Neural progenitor cell (in vitro differentiated cells): ENCODE measurements at regions not wholly inside any gene's neighbourhood (a gene's known extent, or its start where the extent isn't known, plus 50 kb on each side); places are given as distances from the start of the nearest gene placed in this dataset.

Experiments
- DNase-seq: peaks from one replicate; pipeline ENCODE4 v3.0.0-alpha.2; 2016; ENCODE audit warnings: low spot score
- H2AFZ ChIP-seq: fragments of 200-600 bp; sonication (generic); replicated peaks from 2 replicates; pipeline ENCODE4 v1.6.1; 2016; ENCODE audit warnings: antibody characterized with exemption
- H3F3A ChIP-seq: fragments of 200-600 bp; sonication (generic); 2 replicates; pipeline ENCODE4 v1.6.1; 2016; ENCODE audit warnings: antibody characterized with exemption, low read depth
- H3K27ac ChIP-seq: fragments of 200-600 bp; sonication (generic); 2 replicates; pipeline ENCODE4 v1.5.1; 2016; ENCODE audit warnings: mild to moderate bottlenecking
- H3K27me3 ChIP-seq: fragments of 200-600 bp; sonication (generic); 2 replicates; pipeline ENCODE4 v1.6.1; 2016; ENCODE audit warnings: mild to moderate bottlenecking, moderate library complexity
- H3K36me3 ChIP-seq: fragments of 200-600 bp; sonication (generic); 2 replicates; pipeline ENCODE4 v1.5.1; 2016
- H3K4me1 ChIP-seq: fragments of 200-600 bp; sonication (generic); 2 replicates; pipeline ENCODE4 v1.6.1; 2016; ENCODE audit warnings: mixed run types
- H3K4me2 ChIP-seq: fragments of 200-600 bp; sonication (generic); 2 replicates; pipeline ENCODE4 v1.6.1; 2016
- H3K4me3 ChIP-seq: fragments of 200-600 bp; sonication (generic); 2 replicates; pipeline ENCODE4 v1.5.1; 2016
- H3K79me2 ChIP-seq: fragments of 200-600 bp; sonication (generic); 2 replicates; pipeline ENCODE4 v1.6.1; 2016; ENCODE audit warnings: low read depth
- H3K9ac ChIP-seq: fragments of 200-600 bp; sonication (generic); 2 replicates; pipeline ENCODE4 v1.6.1; 2016
- H3K9me3 ChIP-seq: fragments of 200-600 bp; sonication (generic); 2 replicates; pipeline ENCODE4 v1.5.1; 2016; ENCODE audit warnings: low read depth
- H4K20me1 ChIP-seq: fragments of 200-600 bp; sonication (generic); 2 replicates; pipeline ENCODE4 v1.6.1; 2016; ENCODE audit warnings: low read depth
- H3K27ac Mint-ChIP-seq: 3 replicates; pipeline ENCODE4 v1.8.0; 2021; ENCODE audit warnings: mixed read lengths
- H3K27me3 Mint-ChIP-seq: 2 replicates; pipeline ENCODE4 v1.8.0; 2022; ENCODE audit warnings: low read depth, mild to moderate bottlenecking, inconsistent platforms, moderate library complexity, mixed read lengths; ENCODE audit not compliant: insufficient read depth
- H3K36me3 Mint-ChIP-seq: 3 replicates; pipeline ENCODE4 v1.8.0; 2021; ENCODE audit warnings: mixed read lengths
- H3K4me1 Mint-ChIP-seq: 3 replicates; pipeline ENCODE4 v1.8.0; 2021; ENCODE audit warnings: mixed read lengths
- H3K4me3 Mint-ChIP-seq: 3 replicates; pipeline ENCODE4 v1.8.0; 2021; ENCODE audit warnings: mild to moderate bottlenecking, moderate library complexity, mixed read lengths
- H3K9me3 Mint-ChIP-seq: 3 replicates; pipeline ENCODE4 v1.8.0; 2020; ENCODE audit warnings: mixed read lengths
- CTCF ChIP-seq: fragments of 200-600 bp; sonication (generic); IDR thresholded peaks from 2 replicates; pipeline ENCODE4 v1.5.1; 2017; ENCODE audit warnings: antibody characterized with exemption, mild to moderate bottlenecking
- EZH2 ChIP-seq: fragments of 200-600 bp; sonication (generic); IDR thresholded peaks from 2 replicates; pipeline ENCODE4 v1.6.1; 2017; ENCODE audit warnings: antibody characterized with exemption, mild to moderate bottlenecking, moderate library complexity
- EZH2phosphoT487 ChIP-seq: fragments of 200-600 bp; sonication (generic); IDR thresholded peaks from 2 replicates; pipeline ENCODE4 v1.6.1; 2017; ENCODE audit warnings: antibody characterized with exemption

DNA sequence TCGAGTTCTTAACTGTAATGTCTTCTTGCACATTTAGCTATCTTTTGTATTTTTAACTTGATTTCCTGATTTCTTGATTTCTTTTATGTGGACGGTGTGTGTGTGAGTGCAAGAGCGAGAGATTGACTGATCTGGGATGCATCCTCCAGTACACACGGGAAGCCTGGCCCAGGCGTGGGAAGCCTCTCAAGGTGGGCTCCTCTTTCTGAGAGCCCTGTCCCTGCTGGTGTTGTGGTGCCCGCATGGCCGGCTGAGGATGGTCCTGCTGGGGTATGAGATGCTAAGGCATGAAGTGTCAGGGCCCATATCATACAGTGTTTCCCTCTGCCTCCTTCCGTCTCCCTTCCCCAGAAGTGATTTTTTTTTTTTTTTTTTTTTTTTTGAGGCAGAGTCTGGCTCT lies 130.8 kb upstream of the TCERG1L start:
- Histone ChIP-seq H3K4me2 (no peak overlapping the region), H3K4me3 (no peak overlapping the region), H3K4me1 (peaks cover 10% of the 10 kb centered on the region), H3F3A (no peaks in the 10 kb centered on the region), H4K20me1 (no peaks in the 10 kb centered on the region), H2AFZ (no peak overlapping the region), H3K9ac (no peak overlapping the region), H3K27me3 (no peaks in the 10 kb centered on the region), H3K27ac (no peak overlapping the region), H3K9me3 (no peaks in the 10 kb centered on the region), H3K36me3 (no peaks in the 10 kb centered on the region), H3K79me2 (no peaks in the 10 kb centered on the region)
- no peak overlapping the region for H3K4me3 Mint-ChIP-seq
- peaks cover 11% of the 10 kb centered on the region for H3K27me3 Mint-ChIP-seq
- H3K4me1 Mint-ChIP-seq = no peaks in the 10 kb centered on the region
- no peaks in the 10 kb centered on the region for H3K9me3 Mint-ChIP-seq
- no peaks in the 10 kb centered on the region for H3K36me3 Mint-ChIP-seq
- no peak overlapping the region for H3K27ac Mint-ChIP-seq
- TF ChIP-seq EZH2 (no peak), CTCF (no peak), EZH2phosphoT487 (no peak)
- DNase-seq = no peak

DNA sequence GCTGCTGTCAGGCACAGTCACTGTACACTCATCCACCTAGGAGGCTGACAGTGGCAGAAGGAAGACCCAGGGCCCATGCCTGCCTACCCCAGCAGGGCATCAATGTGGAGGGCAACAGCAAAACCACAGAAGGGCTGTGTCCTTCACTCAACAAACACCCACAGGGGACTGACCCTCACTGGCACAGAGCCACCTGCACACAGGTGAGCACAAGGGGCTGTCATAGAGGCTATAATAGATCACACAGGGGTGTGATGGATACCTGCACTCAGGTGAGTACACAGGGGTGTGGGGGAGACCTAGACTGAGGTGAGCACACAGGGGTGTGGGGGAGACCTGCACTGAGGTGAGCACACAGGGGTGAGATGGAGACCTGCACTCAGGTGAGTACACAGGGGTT lies 132.8 kb upstream of the TCERG1L start:
- H3K9me3 Mint-ChIP-seq = no peaks in the 10 kb centered on the region

GRCh38 chr10:131444862-131445461 lies 133.4 kb upstream of the TCERG1L start:
- Mint-ChIP-seq H3K4me1 (no peaks in the 10 kb centered on the region), H3K4me3 (no peak overlapping the region), H3K36me3 (no peaks in the 10 kb centered on the region), H3K27me3 (peaks cover 11% of the 10 kb centered on the region), H3K9me3 (no peaks in the 10 kb centered on the region), H3K27ac (no peak overlapping the region)
- no peak for DNase-seq
- no peak overlapping the region for H3K4me2 ChIP-seq
- H4K20me1 ChIP-seq = no peaks in the 10 kb centered on the region
- H3K27me3 ChIP-seq = no peaks in the 10 kb centered on the region
- H3F3A ChIP-seq = no peaks in the 10 kb centered on the region
- no peak for TF ChIP-seq EZH2
- no peak for TF ChIP-seq CTCF
- no peak overlapping the region for H3K4me3 ChIP-seq
- no peak overlapping the region for H2AFZ ChIP-seq
- H3K4me1 ChIP-seq = no peaks in the 10 kb centered on the region
- no peaks in the 10 kb centered on the region for H3K9me3 ChIP-seq
- no peaks in the 10 kb centered on the region for H3K79me2 ChIP-seq
- no peak overlapping the region for H3K27ac ChIP-seq
- no peak overlapping the region for H3K9ac ChIP-seq
- no peaks in the 10 kb centered on the region for H3K36me3 ChIP-seq

More for the DNA sequence above, 132.8 kb upstream of the TCERG1L start:
- Mint-ChIP-seq H3K27ac (no peak overlapping the region), H3K4me3 (no peak overlapping the region), H3K27me3 (peaks cover 11% of the 10 kb centered on the region), H3K36me3 (no peaks in the 10 kb centered on the region), H3K4me1 (no peaks in the 10 kb centered on the region)
- no peak for DNase-seq
- no peaks in the 10 kb centered on the region for H3F3A ChIP-seq
- no peak for TF ChIP-seq EZH2
- no peak for TF ChIP-seq CTCF
- TF ChIP-seq EZH2phosphoT487 = no peak
- H3K4me3 ChIP-seq = no peak overlapping the region
- H3K4me2 ChIP-seq = no peak overlapping the region
- H3K79me2 ChIP-seq = no peaks in the 10 kb centered on the region
- no peak overlapping the region for H3K9ac ChIP-seq
- H3K36me3 ChIP-seq = no peaks in the 10 kb centered on the region
- H2AFZ ChIP-seq = no peak overlapping the region
- no peak overlapping the region for H3K27ac ChIP-seq
- no peaks in the 10 kb centered on the region for H3K4me1 ChIP-seq
- no peaks in the 10 kb centered on the region for H3K9me3 ChIP-seq
- no peaks in the 10 kb centered on the region for H4K20me1 ChIP-seq
- H3K27me3 ChIP-seq = no peaks in the 10 kb centered on the region
